Ascending aorta (tissue), 2 donors: ENCODE measurements at regions not wholly inside any gene's neighbourhood (a gene's known extent, or its start where the extent isn't known, plus 50 kb on each side); places are given as distances from the start of the nearest gene placed in this dataset.

Source experiments
- DNase-seq, 2 donors: peaks; one replicate each; pipeline ENCODE4 v3.0.0-alpha.2; 2019; ENCODE audit warnings: low spot score in 2 of 2
- H3K27ac ChIP-seq, 2 donors: fragments of 200-600 bp; sonication (generic); one replicate each; pipeline ENCODE4 v1.5.1; 2016 to 2017; ENCODE audit warnings: mild to moderate bottlenecking in 1 of 2
- H3K27me3 ChIP-seq: fragments of 200-600 bp; sonication (generic); one replicate; pipeline ENCODE4 v1.5.1; 2017
- H3K36me3 ChIP-seq, 2 donors: fragments of 200-600 bp; sonication (generic); one replicate each; pipeline ENCODE4 v1.5.1; 2016
- H3K4me1 ChIP-seq, 2 donors: fragments of 200-600 bp; sonication (generic); one replicate each; pipeline ENCODE4 v1.5.1; 2016 to 2017; ENCODE audit warnings: mild to moderate bottlenecking in 1 of 2
- H3K4me3 ChIP-seq, 2 donors: fragments of 200-600 bp; sonication (generic); one replicate each; pipeline ENCODE4 v1.5.1; 2016 to 2017; ENCODE audit warnings: mild to moderate bottlenecking in 1 of 2
- H3K9me3 ChIP-seq, 2 donors: fragments of 200-600 bp; sonication (generic); one replicate each; pipeline ENCODE4 v1.5.1; 2016
- intact Hi-C: fragments of 100-400 bp; cut with DNase I; formaldehyde crosslinking; loops from one replicate; pipeline ENCODE4 v1.15.1; 2023
- TF ChIP-seq, protein P1 (sequence below), 3 experiments: fragments of 200-600 bp in 2 of 3; fragments of 450-650 bp in 1 of 3; sonication (generic) in 2 of 3; IDR thresholded peaks; one replicate each; pipeline ENCODE4 v1.5.1; 2016 to 2019; ENCODE audit warnings: antibody characterized with exemption in 3 of 3, mild to moderate bottlenecking in 1 of 3, moderate library complexity in 1 of 3

GRCh38 chr18:42340423-42341009, 385.5 kb downstream of the PIK3C3 start:
- Histone ChIP-seq H3K4me3 (no peak overlapping the region), H3K27ac (no peak overlapping the region), H3K36me3 (no peaks in the 10 kb centered on the region), H3K9me3 (no peaks in the 10 kb centered on the region), H3K4me1 (no peaks in the 10 kb centered on the region), H3K27me3 (no peaks in the 10 kb centered on the region)
- no peak for DNase-seq
- intact Hi-C loops, result no loop called here
- TF ChIP-seq, protein P1, sequence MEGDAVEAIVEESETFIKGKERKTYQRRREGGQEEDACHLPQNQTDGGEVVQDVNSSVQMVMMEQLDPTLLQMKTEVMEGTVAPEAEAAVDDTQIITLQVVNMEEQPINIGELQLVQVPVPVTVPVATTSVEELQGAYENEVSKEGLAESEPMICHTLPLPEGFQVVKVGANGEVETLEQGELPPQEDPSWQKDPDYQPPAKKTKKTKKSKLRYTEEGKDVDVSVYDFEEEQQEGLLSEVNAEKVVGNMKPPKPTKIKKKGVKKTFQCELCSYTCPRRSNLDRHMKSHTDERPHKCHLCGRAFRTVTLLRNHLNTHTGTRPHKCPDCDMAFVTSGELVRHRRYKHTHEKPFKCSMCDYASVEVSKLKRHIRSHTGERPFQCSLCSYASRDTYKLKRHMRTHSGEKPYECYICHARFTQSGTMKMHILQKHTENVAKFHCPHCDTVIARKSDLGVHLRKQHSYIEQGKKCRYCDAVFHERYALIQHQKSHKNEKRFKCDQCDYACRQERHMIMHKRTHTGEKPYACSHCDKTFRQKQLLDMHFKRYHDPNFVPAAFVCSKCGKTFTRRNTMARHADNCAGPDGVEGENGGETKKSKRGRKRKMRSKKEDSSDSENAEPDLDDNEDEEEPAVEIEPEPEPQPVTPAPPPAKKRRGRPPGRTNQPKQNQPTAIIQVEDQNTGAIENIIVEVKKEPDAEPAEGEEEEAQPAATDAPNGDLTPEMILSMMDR (IDR thresholded peaks at IDR 0.05), result no peak

- Histone ChIP-seq H3K4me3 (no peak overlapping the region), H3K36me3 (no peaks in the 10 kb centered on the region), H3K27ac (no peak overlapping the region), H3K27me3 (no peaks in the 10 kb centered on the region), H3K4me1 (no peaks in the 10 kb centered on the region), H3K9me3 (no peaks in the 10 kb centered on the region)
- intact Hi-C loops, result no loop called here
- DNase-seq, result no peak
- TF ChIP-seq, protein P1 (IDR thresholded peaks at IDR 0.05), result no peak
These were observed 386.4 kb downstream of the PIK3C3 start for GRCh38 chr18:42341423-42341822.

GRCh38 chr18:42348722-42349121, 393.7 kb downstream of the PIK3C3 start:
- no peak for DNase-seq
- no peaks in the 10 kb centered on the region for H3K27me3 ChIP-seq
- intact Hi-C loops, result no loop called here
- no peaks in the 10 kb centered on the region for H3K9me3 ChIP-seq
- H3K4me3 ChIP-seq, result no peak overlapping the region
- no peak overlapping the region for H3K27ac ChIP-seq
- no peaks in the 10 kb centered on the region for H3K4me1 ChIP-seq
- TF ChIP-seq, protein P1 (IDR thresholded peaks at IDR 0.05), result no peak
- no peaks in the 10 kb centered on the region for H3K36me3 ChIP-seq

GRCh38 chr18:42351455-42351854, 396.4 kb downstream of the PIK3C3 start:
- Histone ChIP-seq H3K9me3 (no peaks in the 10 kb centered on the region), H3K27me3 (no peaks in the 10 kb centered on the region), H3K27ac (no peak overlapping the region), H3K4me1 (no peaks in the 10 kb centered on the region), H3K4me3 (no peak overlapping the region), H3K36me3 (no peaks in the 10 kb centered on the region)
- intact Hi-C loops, result no loop called here
- TF ChIP-seq, protein P1 (IDR thresholded peaks at IDR 0.05), result no peak
- DNase-seq, result no peak

DNA sequence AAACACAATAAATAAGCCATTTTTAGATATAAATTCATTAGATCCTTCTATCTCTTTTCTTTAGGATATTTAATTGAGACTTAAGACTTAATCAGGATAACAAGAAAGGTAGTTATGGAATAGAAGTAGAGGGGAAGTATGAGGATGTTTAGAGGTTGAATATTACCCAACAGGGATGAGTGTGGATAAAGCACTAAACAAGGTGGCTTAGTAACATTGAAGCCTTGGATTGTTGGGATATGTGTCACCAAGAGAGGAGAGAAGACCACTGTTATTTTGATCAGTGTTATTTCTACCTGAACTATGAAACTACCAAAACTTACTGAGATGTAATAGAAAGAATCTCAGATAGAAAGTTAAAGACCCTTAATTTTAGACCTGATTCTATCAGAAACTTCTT, 405.7 kb downstream of the PIK3C3 start:
- no peak overlapping the region for H3K4me3 ChIP-seq
- H3K27me3 ChIP-seq, result no peaks in the 10 kb centered on the region
- TF ChIP-seq, protein P1 (IDR thresholded peaks at IDR 0.05), result no peak
- H3K36me3 ChIP-seq, result no peaks in the 10 kb centered on the region
- intact Hi-C loops, result no loop called here
- no peaks in the 10 kb centered on the region for H3K4me1 ChIP-seq
- H3K9me3 ChIP-seq, result no peaks in the 10 kb centered on the region
- DNase-seq, result no peak
- no peak overlapping the region for H3K27ac ChIP-seq
